HepG2 (cell line): ENCODE measurements at regions not wholly inside any gene's neighbourhood (a gene's known extent, or its start where the extent isn't known, plus 50 kb on each side); places are given as distances from the start of the nearest gene placed in this dataset.

Experiments used
- BHLHE40 ChIP-seq: IDR thresholded peaks from 2 replicates; pipeline ENCODE4 v1.6.1; 2011; ENCODE audit warnings: low read length, improper control_type of control experiment
- CAMTA2 ChIP-seq: sonication (generic); formaldehyde crosslinking; IDR thresholded peaks from 2 replicates; pipeline ENCODE4 v1.4.0; 2020; ENCODE audit warnings: mild to moderate bottlenecking, missing genetic modification reagents, borderline replicate concordance
- GABPA ChIP-seq, 2 experiments: IDR thresholded peaks; 2 replicates each; pipeline ENCODE4 v1.6.1; 2011 to 2016; ENCODE audit warnings: low read depth in 2 of 2, low read length in 1 of 2, missing biosample characterization in 1 of 2, missing genetic modification characterization in 1 of 2
- GATA4 ChIP-seq: sonication (generic); IDR thresholded peaks from 2 replicates; pipeline ENCODE4 v1.6.1; 2016; ENCODE audit warnings: antibody characterized with exemption, low read depth, borderline replicate concordance
- KDM5A ChIP-seq: fragments of 200-600 bp; sonication (generic); IDR thresholded peaks from 2 replicates; pipeline ENCODE4 v1.7.0; 2018; ENCODE audit warnings: antibody characterized with exemption, mild to moderate bottlenecking, low read length, borderline replicate concordance
- NCOA1 ChIP-seq: sonication (generic); formaldehyde crosslinking; IDR thresholded peaks from 2 replicates; pipeline ENCODE4 v1.9.0; 2021; ENCODE audit warnings: missing genetic modification reagents
- NCOA5 ChIP-seq: sonication (generic); formaldehyde crosslinking; IDR thresholded peaks from 2 replicates; pipeline ENCODE4 v1.4.0; 2020; ENCODE audit warnings: missing genetic modification reagents
- NFYB ChIP-seq: sonication (generic); formaldehyde crosslinking; IDR thresholded peaks from 2 replicates; pipeline ENCODE4 v1.4.0; 2020; ENCODE audit warnings: missing genetic modification reagents
- NONO ChIP-seq, 2 experiments: fragments of 450-650 bp in 1 of 2; sonication (generic) in 1 of 2; formaldehyde crosslinking in 1 of 2; IDR thresholded peaks in 1 of 2; conservative IDR thresholded peaks in 1 of 2; 2 replicates each; pipeline versions ENCODE4 v1.6.1 to v1.8.0; 2017 to 2022; ENCODE audit warnings: mild to moderate bottlenecking in 1 of 2, missing genetic modification reagents in 1 of 2, moderate library complexity in 1 of 2
- NR1H2 ChIP-seq: sonication (generic); formaldehyde crosslinking; IDR thresholded peaks from 2 replicates; pipeline ENCODE4 v1.8.1; 2022; ENCODE audit warnings: low read depth, missing genetic modification reagents, borderline replicate concordance
- POLR2AphosphoS2 ChIP-seq: IDR thresholded peaks from 2 replicates; pipeline ENCODE4 v1.6.1; 2011; ENCODE audit warnings: low read depth, low read length, improper control_type of control experiment
- RNF2 ChIP-seq: fragments of 450-650 bp; conservative IDR thresholded peaks from 2 replicates; pipeline ENCODE4 v1.6.1; 2016; ENCODE audit warnings: low read depth
- TF ChIP-seq, protein P1 (sequence below): sonication (generic); formaldehyde crosslinking; IDR thresholded peaks from 2 replicates; pipeline ENCODE4 v1.4.0; 2020; ENCODE audit warnings: missing genetic modification reagents, borderline replicate concordance

GRCh38 chr2:66698091-66698490, 263.2 kb downstream of the MEIS1 start:
- no peak for TF ChIP-seq NR1H2
- no peak for TF ChIP-seq CAMTA2 (CRISPR knock-in tag)
- TF ChIP-seq NCOA5 (CRISPR knock-in tag): no peak
- no peak for TF ChIP-seq NCOA1 (CRISPR knock-in tag)
- TF ChIP-seq POLR2AphosphoS2: no peak
- TF ChIP-seq BHLHE40: no peak
- TF ChIP-seq GABPA (IDR thresholded peaks at IDR 0.05; ENCODE audit: low read depth, low read length): no peak
- TF ChIP-seq GABPA (CRISPR knock-in tag; IDR thresholded peaks at IDR 0.05; ENCODE audit: low read depth): no peak
- no peak for TF ChIP-seq KDM5A
- TF ChIP-seq, protein P1, sequence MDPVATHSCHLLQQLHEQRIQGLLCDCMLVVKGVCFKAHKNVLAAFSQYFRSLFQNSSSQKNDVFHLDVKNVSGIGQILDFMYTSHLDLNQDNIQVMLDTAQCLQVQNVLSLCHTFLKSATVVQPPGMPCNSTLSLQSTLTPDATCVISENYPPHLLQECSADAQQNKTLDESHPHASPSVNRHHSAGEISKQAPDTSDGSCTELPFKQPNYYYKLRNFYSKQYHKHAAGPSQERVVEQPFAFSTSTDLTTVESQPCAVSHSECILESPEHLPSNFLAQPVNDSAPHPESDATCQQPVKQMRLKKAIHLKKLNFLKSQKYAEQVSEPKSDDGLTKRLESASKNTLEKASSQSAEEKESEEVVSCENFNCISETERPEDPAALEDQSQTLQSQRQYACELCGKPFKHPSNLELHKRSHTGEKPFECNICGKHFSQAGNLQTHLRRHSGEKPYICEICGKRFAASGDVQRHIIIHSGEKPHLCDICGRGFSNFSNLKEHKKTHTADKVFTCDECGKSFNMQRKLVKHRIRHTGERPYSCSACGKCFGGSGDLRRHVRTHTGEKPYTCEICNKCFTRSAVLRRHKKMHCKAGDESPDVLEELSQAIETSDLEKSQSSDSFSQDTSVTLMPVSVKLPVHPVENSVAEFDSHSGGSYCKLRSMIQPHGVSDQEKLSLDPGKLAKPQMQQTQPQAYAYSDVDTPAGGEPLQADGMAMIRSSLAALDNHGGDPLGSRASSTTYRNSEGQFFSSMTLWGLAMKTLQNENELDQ (CRISPR knock-in tag): no peak
- no peak for TF ChIP-seq NFYB (CRISPR knock-in tag)
- no peak for TF ChIP-seq NONO (IDR thresholded peaks at IDR 0.05)
- TF ChIP-seq NONO (CRISPR knock-in tag; conservative IDR thresholded peaks at IDR 0.05): no peak
- TF ChIP-seq RNF2: no peak
- no peak for TF ChIP-seq GATA4
